Left forelimb (tissue), 1 donor: ENCODE measurements at regions not wholly inside any gene's neighbourhood (a gene's known extent, or its start where the extent isn't known, plus 50 kb on each side); places are given as distances from the start of the nearest gene placed in this dataset.
"Not testable (repeated sequence)": the region's sequence is repeated elsewhere in the genome, so short reads cannot be mapped to it uniquely, and the experiment has no call there.

Experiments used
- DNase-seq: peaks from one replicate; pipeline ENCODE4 v3.0.0-alpha.2; 2018; ENCODE audit warnings: low spot score

- DNase-seq = not testable (repeated sequence)
These were observed 177.7 kb downstream of the OR4F29 start for GRCh38 chr1:273772-274171.

GRCh38 chr1:267815-268214 lies 183.7 kb downstream of the OR4F29 start:
- DNase-seq = peak; percentile 63
